ENCODE measurements at regions not wholly inside any gene's neighbourhood (a gene's known extent, or its start where the extent isn't known, plus 50 kb on each side); places are given as distances from the start of the nearest gene placed in this dataset.

DNA sequence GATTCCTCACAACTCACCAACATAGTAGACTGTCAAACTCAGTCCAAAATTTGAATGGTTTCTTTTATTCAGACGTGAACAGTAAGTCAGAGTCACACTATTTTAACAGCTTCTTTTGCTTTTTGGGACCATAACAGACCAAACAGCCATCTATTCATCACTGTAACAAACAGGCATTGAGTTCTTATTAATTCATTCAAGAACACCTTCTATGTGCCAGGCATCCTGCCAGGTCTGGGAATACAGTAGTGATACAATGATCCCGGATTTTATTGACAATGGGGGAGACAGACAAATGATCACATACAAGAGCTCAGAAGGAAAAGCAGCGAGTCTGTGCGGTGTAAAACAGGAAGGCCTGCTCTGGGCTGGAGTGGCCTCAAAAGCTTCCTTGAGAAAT, 153.3 kb upstream of the ERCC6L2 start:
- no peak overlapping the region for H3K4me3 ChIP-seq (ENCODE audit: low read depth, low read length)
- TF ChIP-seq, protein P1, sequence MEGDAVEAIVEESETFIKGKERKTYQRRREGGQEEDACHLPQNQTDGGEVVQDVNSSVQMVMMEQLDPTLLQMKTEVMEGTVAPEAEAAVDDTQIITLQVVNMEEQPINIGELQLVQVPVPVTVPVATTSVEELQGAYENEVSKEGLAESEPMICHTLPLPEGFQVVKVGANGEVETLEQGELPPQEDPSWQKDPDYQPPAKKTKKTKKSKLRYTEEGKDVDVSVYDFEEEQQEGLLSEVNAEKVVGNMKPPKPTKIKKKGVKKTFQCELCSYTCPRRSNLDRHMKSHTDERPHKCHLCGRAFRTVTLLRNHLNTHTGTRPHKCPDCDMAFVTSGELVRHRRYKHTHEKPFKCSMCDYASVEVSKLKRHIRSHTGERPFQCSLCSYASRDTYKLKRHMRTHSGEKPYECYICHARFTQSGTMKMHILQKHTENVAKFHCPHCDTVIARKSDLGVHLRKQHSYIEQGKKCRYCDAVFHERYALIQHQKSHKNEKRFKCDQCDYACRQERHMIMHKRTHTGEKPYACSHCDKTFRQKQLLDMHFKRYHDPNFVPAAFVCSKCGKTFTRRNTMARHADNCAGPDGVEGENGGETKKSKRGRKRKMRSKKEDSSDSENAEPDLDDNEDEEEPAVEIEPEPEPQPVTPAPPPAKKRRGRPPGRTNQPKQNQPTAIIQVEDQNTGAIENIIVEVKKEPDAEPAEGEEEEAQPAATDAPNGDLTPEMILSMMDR (conservative IDR thresholded peaks at IDR 0.05; ENCODE audit: low read depth, low read length) = no peak
- no peak for DNase-seq (ENCODE audit: low read depth)

- TF ChIP-seq, protein P1 (conservative IDR thresholded peaks at IDR 0.05; ENCODE audit: low read depth, low read length) = no peak
- DNase-seq (ENCODE audit: low read depth) = no peak
Measured at GRCh38 chr9:95721061-95721531, 154.4 kb upstream of the ERCC6L2 start.

GRCh38 chr9:95720496-95720895, 155.0 kb upstream of the ERCC6L2 start:
- no peak overlapping the region for H3K4me3 ChIP-seq (ENCODE audit: low read depth, low read length)
- no peak for DNase-seq (ENCODE audit: low read depth)
- TF ChIP-seq, protein P1 (conservative IDR thresholded peaks at IDR 0.05; ENCODE audit: low read depth, low read length) = no peak

More at GRCh38 chr9:95721061-95721531, 154.4 kb upstream of the ERCC6L2 start:
- no peak overlapping the region for H3K4me3 ChIP-seq (ENCODE audit: low read depth, low read length)

- no peak overlapping the region for H3K4me3 ChIP-seq (ENCODE audit: low read depth, low read length)
- TF ChIP-seq, protein P1 (conservative IDR thresholded peaks at IDR 0.05; ENCODE audit: low read depth, low read length) = no peak
- DNase-seq (ENCODE audit: low read depth) = no peak
Measured at GRCh38 chr9:95719354-95719753, 156.1 kb upstream of the ERCC6L2 start.

- H3K4me3 ChIP-seq (ENCODE audit: low read depth, low read length) = no peak overlapping the region
- DNase-seq (ENCODE audit: low read depth) = no peak
Measured at GRCh38 chr9:95718263-95718662, 157.2 kb upstream of the ERCC6L2 start.

GRCh38 chr9:95715868-95716435, 159.5 kb upstream of the ERCC6L2 start:
- DNase-seq (ENCODE audit: low read depth) = no peak
- no peak overlapping the region for H3K4me3 ChIP-seq (ENCODE audit: low read depth, low read length)
- TF ChIP-seq, protein P1 (conservative IDR thresholded peaks at IDR 0.05; ENCODE audit: low read depth, low read length) = no peak

More at GRCh38 chr9:95718263-95718662, 157.2 kb upstream of the ERCC6L2 start:
- TF ChIP-seq, protein P1 (conservative IDR thresholded peaks at IDR 0.05; ENCODE audit: low read depth, low read length) = no peak

DNA sequence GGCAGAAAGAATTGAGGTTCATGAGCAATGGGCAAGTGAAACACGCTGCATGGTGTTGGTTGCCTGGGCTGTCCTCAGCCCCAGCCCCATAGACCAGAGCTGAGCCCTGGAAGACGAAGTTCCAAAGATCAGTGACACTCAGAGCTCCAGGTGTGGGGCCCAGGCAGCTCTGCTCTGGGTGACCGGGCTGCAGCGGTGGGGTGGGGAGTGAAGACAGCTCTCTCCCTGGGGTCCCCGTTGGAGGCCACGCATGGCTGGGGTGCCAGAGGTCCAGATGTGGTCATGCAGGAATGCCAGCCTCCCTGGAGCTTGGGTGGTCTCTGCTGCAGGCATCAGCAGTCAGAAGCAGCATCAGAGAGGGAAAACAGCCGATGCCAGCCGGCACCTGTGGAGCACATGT, 165.0 kb upstream of the ERCC6L2 start:
- TF ChIP-seq, protein P1 (conservative IDR thresholded peaks at IDR 0.05; ENCODE audit: low read depth, low read length) = no peak
- H3K4me3 ChIP-seq (ENCODE audit: low read depth, low read length) = no peak overlapping the region
- no peak for DNase-seq (ENCODE audit: low read depth)
